ENCODE measurements at regions not wholly inside any gene's neighbourhood (a gene's known extent, or its start where the extent isn't known, plus 50 kb on each side); places are given as distances from the start of the nearest gene placed in this dataset.
"Not testable (repeated sequence)": the region's sequence is repeated elsewhere in the genome, so short reads cannot be mapped to it uniquely, and the experiment has no call there.

DNA sequence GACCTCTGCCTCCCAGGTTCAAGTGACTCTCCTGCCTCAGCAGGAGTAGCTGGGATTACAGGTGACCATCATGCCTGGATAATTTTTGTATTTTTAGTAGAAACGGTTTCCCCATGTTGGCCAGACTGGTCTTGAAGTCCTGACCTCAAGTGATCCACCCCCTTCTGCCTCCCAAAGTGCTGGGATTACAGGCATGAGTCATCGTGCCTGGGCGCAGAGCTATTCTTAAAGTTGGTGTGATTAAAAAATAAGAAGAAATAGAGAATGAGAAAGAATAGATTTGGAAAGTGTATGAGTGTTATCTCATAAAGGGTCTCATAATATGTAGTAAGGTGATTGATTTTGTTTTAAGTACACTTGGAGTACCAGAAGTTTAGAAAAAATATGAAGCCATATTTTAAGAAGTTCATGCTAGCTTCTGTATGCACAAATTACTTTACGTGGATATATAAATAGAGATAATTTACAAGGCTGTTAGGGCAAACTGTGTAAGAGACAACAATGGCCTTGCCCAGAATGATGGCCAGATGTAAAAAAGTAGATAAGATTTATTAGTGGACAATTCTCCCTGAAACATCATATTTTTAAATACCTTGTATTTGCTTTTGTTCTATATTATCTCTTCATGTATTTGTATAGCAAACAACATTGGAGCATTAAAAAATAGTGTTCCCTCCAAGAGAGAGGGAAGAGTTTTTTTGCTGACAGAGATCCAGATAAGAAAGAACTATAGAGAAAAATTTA, 1108.5 kb downstream of the SLC16A7 start:
- no peak for DNase-seq (ENCODE audit: low read depth in 2 of 2)

DNA sequence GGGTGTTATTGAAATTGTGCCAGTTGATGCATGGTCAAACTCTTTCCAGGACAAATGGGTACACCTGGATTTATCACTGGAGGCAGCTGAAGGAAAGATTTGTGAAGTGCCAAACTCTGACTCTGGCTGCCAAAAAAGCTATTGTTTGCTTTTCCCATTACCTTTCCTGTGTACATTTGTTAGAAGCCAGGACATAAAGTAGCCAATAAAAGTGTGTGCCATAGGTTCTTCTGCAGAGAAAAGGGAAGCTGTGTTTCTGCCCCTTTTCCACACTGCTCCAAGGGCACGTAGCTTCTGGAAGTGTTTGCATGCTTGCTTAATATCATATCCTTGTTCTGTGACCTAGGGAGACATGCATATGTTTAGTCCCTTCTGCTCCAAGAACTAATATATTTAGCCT, 1114.4 kb downstream of the SLC16A7 start:
- DNase-seq (ENCODE audit: low read depth in 2 of 2): no peak

DNA sequence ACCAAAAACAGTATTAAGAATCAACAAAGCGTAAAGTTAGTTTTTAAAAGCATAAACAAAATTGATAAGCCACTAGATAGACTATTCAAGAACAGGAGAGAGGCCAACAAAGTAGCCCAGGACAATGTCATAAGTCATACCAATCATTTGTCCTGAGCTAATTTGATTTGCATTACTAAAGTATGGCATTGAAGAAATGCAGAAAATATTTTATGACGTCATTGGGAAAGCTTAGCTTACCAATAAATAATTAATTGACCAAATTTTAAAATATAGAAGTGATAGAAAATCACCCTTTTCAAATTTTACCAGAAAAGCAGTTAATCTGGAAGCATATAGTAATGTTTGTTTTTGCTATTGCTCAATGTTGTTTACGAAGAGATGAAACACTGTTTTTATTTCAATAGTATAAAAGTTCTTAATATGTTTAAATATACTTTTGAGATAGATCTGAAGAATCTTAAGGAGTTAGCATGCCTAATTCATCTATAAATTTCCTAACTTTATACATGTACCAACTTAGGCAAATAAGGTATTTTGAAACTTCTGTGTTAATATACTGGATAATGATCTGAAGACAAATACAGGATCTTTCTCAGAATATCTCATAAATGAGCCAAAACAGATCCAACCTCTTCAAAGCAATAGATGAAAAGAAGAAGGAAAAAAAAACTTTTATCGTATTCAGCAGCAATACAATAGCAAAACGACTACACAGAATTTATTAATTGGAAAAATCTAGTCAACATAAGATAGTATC, 1118.5 kb downstream of the SLC16A7 start:
- no peak for DNase-seq (ENCODE audit: low read depth in 2 of 2)

DNA sequence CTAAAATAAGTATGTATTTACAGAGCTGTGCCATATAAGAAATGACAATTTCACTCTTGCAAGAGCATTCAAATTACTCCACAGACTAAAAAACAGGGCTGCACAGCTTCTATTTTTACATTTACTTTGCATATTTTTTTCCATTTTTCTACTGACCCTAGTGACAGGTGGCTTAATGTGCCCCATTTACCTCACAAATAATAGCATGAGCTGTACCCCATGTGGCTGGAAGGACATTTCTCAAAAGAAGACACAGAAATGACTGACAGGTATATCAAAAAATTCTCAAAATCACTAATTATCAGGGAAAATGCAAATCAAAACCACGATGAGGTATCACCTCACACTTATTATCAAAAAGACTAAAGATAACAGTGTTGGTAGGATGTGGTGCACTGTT, 1128.6 kb downstream of the SLC16A7 start:
- DNase-seq (ENCODE audit: low read depth in 2 of 2): no peak

DNA sequence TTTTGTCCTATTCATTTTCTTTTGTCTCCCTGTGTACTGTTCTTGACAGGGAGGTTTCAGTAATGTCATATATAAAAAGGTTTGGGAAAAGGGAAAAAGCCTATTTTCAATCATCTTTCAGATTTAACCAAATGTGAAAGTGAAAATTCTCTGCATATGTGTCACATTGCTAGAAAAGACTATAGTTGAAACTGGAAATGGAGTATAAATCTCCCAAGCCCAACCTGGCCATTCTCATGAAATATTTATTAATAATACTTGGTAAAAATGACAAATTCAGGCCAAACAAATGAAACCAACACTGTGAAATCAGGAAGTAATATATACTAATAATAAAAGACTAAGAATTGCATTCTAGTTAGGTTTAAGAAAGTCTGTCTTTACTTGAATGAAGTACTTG, 1129.2 kb downstream of the SLC16A7 start:
- no peak for DNase-seq (ENCODE audit: low read depth in 2 of 2)

DNA sequence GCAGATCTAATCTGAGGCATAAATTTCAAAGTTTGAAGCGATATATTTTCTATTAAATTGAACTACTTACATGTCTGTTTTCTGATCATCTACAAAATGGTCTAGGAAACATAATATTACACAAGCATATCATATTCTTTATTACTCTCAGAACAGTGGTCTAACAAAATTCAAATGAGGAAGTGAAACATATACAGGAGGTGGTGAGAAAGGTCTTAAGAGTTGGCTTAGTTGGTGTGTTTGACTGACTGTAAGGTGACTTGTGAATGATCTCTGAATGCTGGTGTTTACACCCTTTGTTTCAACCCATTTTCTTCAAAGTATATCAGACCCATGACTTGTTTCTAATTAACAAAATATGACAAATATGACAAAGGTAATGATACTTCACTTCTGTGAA, 1156.8 kb downstream of the SLC16A7 start:
- no peak for DNase-seq (ENCODE audit: low read depth in 2 of 2)

DNA sequence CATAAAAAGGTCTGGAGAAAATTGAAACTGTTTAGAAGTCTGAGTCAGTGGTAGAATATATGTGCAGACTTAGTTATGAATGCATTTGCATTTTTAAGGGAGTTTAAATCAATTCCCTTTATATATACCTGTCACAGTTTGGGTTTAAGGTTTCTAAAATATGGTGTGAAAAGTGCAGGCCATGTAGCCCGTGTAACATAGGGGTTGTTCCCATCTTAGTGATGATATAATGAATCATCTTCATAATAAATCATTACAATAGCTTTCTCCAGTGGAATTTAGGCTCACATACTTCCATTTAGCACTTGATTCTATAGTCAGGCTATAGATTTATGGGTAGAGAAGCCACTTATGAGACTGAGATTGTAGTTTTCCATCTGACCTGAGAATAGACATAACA, 1162.4 kb downstream of the SLC16A7 start:
- no peak for DNase-seq (ENCODE audit: low read depth in 2 of 2)

DNA sequence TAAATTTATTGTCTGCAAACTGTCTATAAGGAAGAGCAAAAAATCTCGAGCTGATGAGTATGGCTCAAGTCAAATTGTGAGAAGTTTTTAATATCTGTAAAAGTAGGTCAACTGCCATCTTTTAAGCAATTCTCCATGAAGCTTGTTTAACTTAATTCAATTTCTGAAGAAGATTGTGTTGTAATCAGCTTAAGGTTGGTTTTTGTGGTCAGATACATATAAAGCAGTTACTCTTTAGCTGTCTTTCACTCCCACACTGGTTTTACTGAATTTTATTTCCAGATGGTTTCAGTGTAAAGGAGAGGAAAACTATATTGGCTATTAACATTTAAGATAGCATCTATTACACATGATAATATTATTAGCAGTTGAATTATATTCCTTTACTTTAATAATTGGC, 1165.1 kb downstream of the SLC16A7 start:
- no peak for DNase-seq (ENCODE audit: low read depth in 2 of 2)

DNA sequence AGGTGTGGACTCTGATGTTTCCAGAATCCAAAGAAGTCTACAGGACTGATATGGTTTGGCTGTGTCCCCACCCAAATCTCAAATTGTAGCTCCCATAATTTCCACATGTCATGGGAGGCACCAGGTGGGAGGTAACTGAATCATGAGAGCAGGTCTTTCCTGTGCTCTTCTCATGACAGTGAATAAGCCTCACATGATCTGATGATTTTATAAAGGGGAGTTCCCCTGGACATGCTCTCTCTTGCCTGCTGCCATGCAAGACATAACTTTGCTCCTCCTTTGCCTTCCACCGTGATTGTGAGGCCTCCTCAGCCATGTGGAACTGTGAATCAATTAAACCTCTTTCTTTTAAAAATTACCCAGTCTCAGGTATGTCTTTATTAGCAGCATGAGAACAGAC, 1205.3 kb downstream of the SLC16A7 start:
- DNase-seq (ENCODE audit: low read depth in 2 of 2): not testable (repeated sequence)

DNA sequence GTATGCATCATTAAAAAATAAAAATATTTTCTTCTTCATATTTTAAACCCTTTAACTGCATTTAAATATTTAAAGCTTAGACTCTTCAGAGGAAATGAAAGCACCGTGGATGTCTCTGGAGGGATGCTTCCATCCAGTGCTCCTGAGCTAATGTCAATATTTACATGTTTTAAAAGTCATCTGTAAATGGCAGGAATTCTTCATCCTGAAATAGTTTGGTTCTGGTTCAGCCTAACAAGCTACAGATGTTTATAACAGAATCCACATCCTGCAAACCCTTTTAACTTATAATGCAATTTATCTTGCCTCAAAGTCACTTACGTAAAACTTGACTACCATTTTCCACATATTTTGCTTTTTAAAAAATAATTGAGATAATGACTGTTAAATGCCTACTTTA, 1207.3 kb downstream of the SLC16A7 start:
- DNase-seq (ENCODE audit: low read depth in 2 of 2): no peak

DNA sequence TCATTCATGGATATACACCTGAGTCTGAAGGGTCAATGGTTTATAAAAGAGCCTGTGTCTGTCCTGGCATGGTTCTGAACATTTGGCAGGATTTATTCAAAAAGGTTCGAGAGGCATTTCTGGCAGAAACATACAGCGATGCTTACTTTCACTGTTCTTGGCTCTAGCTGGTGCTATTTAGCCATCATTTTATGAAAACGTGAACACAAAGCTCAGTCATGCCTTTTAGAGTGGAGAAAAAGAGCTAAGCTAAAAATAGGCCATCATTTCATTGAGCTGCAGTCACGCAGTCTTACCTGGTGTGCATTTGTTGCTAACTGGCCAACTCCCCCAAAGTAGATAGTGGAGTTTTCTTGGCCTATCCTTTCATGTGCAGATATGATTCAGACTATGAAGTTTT, 1209.5 kb downstream of the SLC16A7 start:
- DNase-seq (ENCODE audit: low read depth in 2 of 2): no peak

DNA sequence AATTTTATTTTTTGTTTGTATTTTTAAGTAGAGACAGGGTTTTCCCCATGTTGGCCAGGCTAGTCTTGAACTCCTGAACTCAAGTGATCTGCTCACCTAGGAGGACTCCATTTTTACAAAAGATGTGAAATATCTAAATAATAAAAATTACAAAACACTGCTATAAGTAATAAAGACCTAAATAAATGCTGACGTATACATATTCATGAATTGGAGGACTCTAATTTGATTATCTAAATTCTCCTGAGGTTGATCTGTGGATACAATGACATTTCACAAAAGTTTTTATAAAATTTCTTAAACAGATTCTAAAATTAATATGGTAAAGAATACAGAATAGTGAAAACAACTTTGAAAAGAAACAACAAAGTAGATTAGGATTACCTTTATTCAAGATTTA, 1224.0 kb downstream of the SLC16A7 start:
- no peak for DNase-seq (ENCODE audit: low read depth in 2 of 2)

DNA sequence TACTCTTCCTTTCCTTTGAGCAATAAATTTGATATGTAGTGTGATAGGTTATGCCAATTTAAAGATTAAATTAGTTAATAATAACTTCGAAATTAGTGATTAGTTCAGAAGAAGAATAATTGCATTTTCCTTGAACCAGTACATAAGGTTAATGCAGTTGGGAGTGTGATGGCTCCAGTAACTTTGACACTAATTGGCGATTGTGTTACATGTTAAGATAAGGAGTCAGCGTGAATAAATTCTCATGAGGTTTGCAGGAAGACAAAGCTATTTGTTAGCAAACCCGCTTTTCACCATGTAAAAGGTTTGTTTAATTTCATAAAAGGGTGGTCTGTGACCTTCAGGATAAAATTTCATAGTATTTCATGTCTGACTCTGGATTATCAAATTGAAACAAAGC, 1226.8 kb downstream of the SLC16A7 start:
- DNase-seq (ENCODE audit: low read depth in 2 of 2): no peak

DNA sequence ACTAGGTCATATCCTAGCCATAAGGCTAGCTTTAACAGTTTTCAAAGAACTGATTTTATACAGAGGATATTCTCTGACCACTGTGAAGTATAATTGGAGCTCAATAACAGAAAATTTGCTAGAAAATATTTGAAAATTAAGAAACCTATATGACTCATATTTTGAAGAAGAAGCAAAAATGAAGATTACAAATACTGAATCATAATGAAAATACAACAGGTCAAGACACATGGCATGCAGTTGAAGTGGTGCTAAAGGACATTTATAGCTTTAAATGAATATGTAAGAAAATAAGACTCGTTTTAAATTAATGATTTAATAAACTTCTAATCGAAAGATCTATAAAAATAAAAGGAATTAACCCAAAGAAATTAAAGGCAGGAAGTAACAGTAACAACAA, 1234.6 kb downstream of the SLC16A7 start:
- DNase-seq (ENCODE audit: low read depth in 2 of 2): no peak

DNA sequence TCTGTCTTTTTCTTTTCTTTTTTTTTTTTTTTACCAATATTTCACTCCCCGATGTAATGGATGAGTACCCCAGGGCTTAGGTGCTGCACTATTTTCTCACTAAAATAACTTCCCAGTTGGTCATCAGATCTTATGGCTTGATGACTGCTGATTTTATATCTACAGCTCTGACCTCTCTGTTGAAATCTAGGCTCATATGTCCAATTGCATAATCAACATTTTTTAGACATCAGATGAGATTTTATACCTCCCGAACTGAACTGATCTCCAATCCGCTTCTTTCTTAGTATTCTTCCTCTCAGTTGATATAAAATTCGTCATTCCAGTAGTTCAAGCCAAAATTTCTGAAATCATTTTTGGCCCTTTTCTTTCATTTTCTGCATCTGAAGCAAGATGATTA, 1236.5 kb downstream of the SLC16A7 start:
- no peak for DNase-seq (ENCODE audit: low read depth in 2 of 2)

DNA sequence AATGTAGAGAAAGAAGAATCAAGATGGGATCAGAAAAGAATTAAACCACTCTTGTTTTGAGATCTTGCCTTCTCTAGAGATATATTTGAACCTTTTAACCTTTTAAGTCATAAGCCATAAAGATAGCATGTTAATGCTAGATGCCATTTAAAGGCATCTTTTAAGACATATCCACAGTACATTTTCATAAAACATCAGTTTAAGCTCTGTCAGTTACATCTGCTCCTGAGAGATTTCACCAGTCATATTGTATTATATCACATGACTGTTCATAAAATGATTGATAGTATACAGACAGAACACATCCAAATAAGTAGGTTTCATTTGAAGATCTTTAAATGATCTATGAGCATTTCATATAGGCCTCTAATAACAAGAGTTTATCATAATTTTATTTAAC, 1238.5 kb downstream of the SLC16A7 start:
- DNase-seq (ENCODE audit: low read depth in 2 of 2): no peak

DNA sequence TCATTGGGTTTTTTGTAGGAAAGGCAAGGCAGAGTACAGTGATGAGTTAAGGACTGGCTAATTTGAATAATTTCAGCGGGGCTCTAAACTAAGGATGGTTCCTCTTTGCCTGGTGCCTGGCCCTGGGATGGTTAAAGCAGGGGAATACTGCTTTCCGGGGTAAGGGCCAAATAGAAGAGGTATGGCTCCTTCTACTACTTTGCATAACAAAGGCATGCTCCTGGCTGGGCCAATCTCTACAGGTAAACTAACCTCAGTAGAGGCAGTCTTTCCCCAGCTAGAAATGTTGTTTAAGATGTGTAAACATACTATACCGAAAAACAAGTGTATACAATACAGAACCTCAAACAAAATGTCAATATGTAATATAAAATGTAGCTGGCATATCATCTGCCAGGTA, 1239.0 kb downstream of the SLC16A7 start:
- DNase-seq (ENCODE audit: low read depth in 2 of 2): no peak

DNA sequence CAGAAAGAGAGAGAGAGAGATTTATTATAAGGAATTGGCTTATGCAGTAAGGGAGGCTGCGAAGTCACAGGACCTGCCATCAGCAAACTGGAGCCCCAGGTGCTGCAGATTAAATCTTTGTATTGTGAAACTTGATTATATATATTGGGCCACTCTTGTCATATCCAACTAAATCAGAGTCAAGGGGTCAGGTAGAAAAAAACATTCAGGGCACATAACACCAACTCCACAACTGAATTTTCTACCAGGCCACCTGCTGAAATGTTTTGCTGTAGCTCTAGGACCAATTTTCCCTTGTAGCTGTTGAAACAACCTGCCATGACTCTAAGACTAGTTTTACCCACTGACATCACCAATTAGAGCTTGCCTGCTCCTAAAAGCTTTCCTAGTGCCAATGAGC, 1240.8 kb downstream of the SLC16A7 start:
- DNase-seq (ENCODE audit: low read depth in 2 of 2): no peak

DNA sequence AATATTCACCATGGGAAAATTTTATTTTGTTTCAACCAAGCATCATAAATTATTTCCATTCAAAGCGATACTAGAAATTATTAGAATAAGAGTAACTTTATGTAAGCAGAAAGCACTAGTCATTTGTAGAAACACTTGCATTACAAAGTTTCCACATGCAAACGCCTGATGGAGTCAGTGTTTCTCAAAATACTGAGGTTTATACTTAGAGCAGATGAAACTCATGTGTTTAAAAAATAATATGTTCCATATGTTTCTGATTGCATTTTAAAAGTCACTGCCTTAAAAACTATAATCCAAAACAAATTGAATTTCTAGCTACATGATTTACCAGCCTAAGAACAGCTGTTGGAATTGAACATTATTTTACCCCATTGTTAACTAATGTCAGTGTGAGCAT, 1246.4 kb downstream of the SLC16A7 start:
- DNase-seq (ENCODE audit: low read depth in 2 of 2): no peak

DNA sequence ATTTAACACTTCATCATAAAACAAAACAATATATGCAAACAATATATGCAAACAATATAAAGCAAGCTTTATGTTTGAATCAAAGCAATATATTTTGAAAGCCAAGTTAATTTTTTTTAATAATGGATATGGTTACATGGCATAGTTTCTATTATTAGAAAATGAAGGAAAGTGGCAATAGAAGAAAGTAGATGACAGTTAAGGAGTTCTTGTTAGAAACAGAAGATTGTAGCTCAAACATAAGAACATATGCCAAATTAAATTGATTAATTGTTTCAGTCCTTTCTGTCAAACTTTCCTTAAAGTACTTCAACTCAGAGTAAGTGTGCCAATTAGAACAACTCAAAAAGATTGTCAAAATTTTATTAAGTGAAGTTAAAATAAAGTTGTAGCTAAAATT, 1248.3 kb downstream of the SLC16A7 start:
- no peak for DNase-seq (ENCODE audit: low read depth in 2 of 2)

DNA sequence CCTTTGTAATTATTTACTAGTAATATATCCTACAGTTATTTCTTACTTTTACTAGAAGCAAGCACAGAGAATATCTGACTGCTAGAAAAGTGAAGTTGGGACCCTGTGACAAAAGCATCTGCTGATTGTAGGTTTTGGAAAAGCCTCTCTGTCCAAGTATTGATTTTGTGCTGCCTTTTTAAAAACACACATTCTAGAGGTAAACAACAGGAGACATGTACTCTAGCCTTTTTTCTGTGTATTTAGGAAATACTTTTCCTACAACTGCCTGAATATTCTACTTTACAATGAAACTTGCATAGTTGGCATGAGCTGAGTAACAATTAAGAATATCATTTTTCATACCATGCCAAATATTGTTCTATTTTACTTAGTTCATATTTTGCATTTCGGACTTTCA, 1249.0 kb downstream of the SLC16A7 start:
- DNase-seq (ENCODE audit: low read depth in 2 of 2): no peak

DNA sequence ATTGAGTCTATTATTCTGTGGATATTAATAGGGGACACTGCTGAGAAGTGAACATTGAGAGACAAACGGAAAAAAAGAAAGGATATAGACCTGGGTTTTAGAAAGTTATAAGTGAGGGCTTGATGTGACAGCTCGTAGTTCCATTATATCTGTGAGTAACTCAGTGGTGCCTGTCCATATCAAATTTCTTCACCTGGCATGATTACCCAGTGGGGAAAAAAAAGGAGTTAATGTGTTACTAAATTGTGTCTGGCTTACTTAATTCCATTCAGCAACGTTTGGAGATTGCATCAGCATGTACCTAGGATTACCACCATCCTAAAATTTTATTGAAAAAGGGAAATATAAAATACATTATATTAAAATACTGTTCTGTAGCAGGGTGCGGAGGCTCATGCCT, 1249.9 kb downstream of the SLC16A7 start:
- DNase-seq (ENCODE audit: low read depth in 2 of 2): no peak

DNA sequence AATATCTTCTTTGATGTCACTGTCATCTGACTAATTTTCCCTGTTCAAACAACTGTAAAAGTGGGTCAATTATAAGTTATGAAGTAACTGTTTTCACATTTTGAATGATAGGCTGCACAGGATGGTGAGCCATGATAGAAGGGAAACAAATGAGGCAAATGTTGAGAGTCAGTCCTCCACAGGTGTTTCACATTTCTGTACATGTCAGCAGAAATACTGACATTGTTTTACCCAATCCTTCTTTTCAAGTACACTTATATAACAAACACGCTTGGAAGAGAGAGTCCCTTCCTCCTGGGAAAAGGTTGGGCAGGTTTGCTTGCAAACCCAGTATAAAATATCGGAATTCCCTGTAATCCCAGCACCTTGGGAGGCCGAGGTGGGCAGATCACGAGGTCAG, 1251.5 kb downstream of the SLC16A7 start:
- DNase-seq (ENCODE audit: low read depth in 2 of 2): no peak

DNA sequence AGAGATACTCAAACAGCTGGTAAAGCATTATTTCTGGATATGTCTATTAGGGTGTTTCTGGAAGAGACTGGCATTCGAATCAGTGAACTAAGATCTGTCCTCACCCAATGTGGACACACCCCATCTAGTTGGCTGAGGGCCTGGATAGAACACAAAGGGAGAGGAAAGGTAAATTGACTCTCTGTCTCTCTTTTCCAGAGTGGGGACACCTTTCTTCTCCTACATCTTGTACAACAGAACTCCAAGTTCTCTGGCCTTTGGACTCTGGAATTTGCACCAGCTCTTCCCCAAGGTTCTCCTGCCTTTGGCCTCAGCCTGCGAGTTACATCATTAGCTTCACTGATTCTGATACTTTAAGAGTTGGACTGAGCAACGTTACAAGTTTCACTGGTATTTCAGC, 1253.9 kb downstream of the SLC16A7 start:
- no peak for DNase-seq (ENCODE audit: low read depth in 2 of 2)
